H1 (cell line): ENCODE measurements at regions not wholly inside any gene's neighbourhood (a gene's known extent, or its start where the extent isn't known, plus 50 kb on each side); places are given as distances from the start of the nearest gene placed in this dataset.

Source experiments
- CTCF ChIA-PET: fragments of 300-600 bp; sonication (Branson Sonifier 250); formaldehyde crosslinking; loops from one replicate; lab custom pipeline; 2021; ENCODE audit not compliant: partially characterized antibody; lab: Charles Lee
- POLR2A ChIA-PET: fragments of 300-600 bp; sonication (Branson Sonifier 250); formaldehyde crosslinking; loops from one replicate; lab custom pipeline; 2021; ENCODE audit warnings: inconsistent platforms; ENCODE audit not compliant: partially characterized antibody; lab: Charles Lee
- DNase-seq, 2 experiments: peaks; one replicate each; pipeline versions ENCODE4 v3.0.0 to v3.0.0-alpha.2; 2010 to 2022; ENCODE audit warnings: low spot score in 2 of 2, low read depth in 1 of 2, mixed read lengths in 1 of 2
- FAIRE-seq: peaks from 2 replicates; lab custom pipeline; 2011; peaks lifted over from hg19 to GRCh38; lab: Jason Lieb, UNC
- H2AFZ ChIP-seq: 2 replicates; pipeline ENCODE4 v1.8.1; 2012; ENCODE audit warnings: low read length, inconsistent platforms
- H2AK5ac ChIP-seq: 2 replicates; pipeline ENCODE4 v1.6.1; 2013; ENCODE audit warnings: low read depth, low read length
- H2BK120ac ChIP-seq: replicated peaks from 2 replicates; pipeline ENCODE3; 2013; ENCODE audit warnings: low read depth, low read length, inconsistent platforms
- H2BK12ac ChIP-seq: 2 replicates; pipeline ENCODE4 v1.6.1; 2013; ENCODE audit warnings: low read depth, low read length
- H2BK15ac ChIP-seq: 2 replicates; pipeline ENCODE4 v1.6.1; 2013; ENCODE audit warnings: low read length
- H2BK20ac ChIP-seq: 2 replicates; pipeline ENCODE4 v1.6.1; 2013; ENCODE audit warnings: low read length
- H2BK5ac ChIP-seq: 2 replicates; pipeline ENCODE4 v1.6.1; 2013; ENCODE audit warnings: low read depth, low read length
- H3K14ac ChIP-seq: 2 replicates; pipeline ENCODE4 v1.6.1; 2013; ENCODE audit warnings: inconsistent platforms; ENCODE audit not compliant: insufficient read length
- H3K18ac ChIP-seq: 2 replicates; pipeline ENCODE4 v1.6.1; 2013; ENCODE audit warnings: low read length; ENCODE audit errors: extremely low read depth
- H3K23ac ChIP-seq: 2 replicates; pipeline ENCODE4 v1.6.1; 2013; ENCODE audit warnings: inconsistent platforms; ENCODE audit not compliant: insufficient read length
- H3K23me2 ChIP-seq: 2 replicates; pipeline ENCODE4 v1.6.1; 2013; ENCODE audit warnings: low read depth, low read length
- H3K27ac ChIP-seq: 2 replicates; pipeline ENCODE4 v1.6.1; 2011; ENCODE audit warnings: low read depth, low read length, inconsistent platforms
- H3K27me3 ChIP-seq, 4 experiments: replicated peaks in 1 of 4; 1 replicate in 1 of 4; 2 replicates in 3 of 4; pipeline versions ENCODE4 v1.6.1 to v1.8.1; 2011 to 2013; ENCODE audit warnings: low read length in 3 of 4, mild to moderate bottlenecking in 3 of 4, inconsistent platforms in 2 of 4, mixed read lengths in 2 of 4, moderate library complexity in 1 of 4; ENCODE audit not compliant: control insufficient read depth in 3 of 4, insufficient read depth in 3 of 4; ENCODE audit errors: extremely low read depth in 1 of 4
- H3K36me3 ChIP-seq, 4 experiments: 2 replicates each; pipeline versions ENCODE4 v1.6.1 to v1.8.1; 2011 to 2013; ENCODE audit warnings: mild to moderate bottlenecking in 4 of 4, low read length in 3 of 4, moderate library complexity in 2 of 4, control low read depth in 1 of 4, inconsistent platforms in 1 of 4; ENCODE audit not compliant: insufficient read depth in 4 of 4, control insufficient read depth in 2 of 4
- H3K4ac ChIP-seq: replicated peaks from 2 replicates; pipeline ENCODE3; 2013; ENCODE audit warnings: low read length, low read depth, mixed read lengths, inconsistent platforms; ENCODE audit not compliant: insufficient read length
- H3K4me1 ChIP-seq, 4 experiments: replicated peaks in 1 of 4; 1 replicate in 1 of 4; 2 replicates in 3 of 4; pipeline versions ENCODE4 v1.6.1 to v1.8.1; 2011 to 2013; ENCODE audit warnings: low read length in 3 of 4, inconsistent platforms in 2 of 4, mixed read lengths in 1 of 4; ENCODE audit not compliant: insufficient read depth in 4 of 4, control insufficient read depth in 3 of 4
- H3K4me2 ChIP-seq, 2 experiments: 2 replicates each; pipeline versions ENCODE4 v1.6.1 to v1.8.1; 2011 to 2013; ENCODE audit warnings: low read depth in 2 of 2, low read length in 2 of 2, control low read depth in 1 of 2, inconsistent platforms in 1 of 2, mild to moderate bottlenecking in 1 of 2; ENCODE audit not compliant: insufficient read depth in 1 of 2
- H3K4me3 ChIP-seq, 4 experiments: fragments of 200-600, 300-600 bp in 1 of 4; sonication (generic), shearing (Covaris generic), sonication (Bioruptor Twin) in 1 of 4; 2 replicates each; pipeline versions ENCODE4 v1.5.1 to v1.8.1; 2011 to 2016; ENCODE audit warnings: low read length in 4 of 4, low read depth in 3 of 4, control low read depth in 2 of 4, inconsistent platforms in 2 of 4, mild to moderate bottlenecking in 2 of 4, mixed read lengths in 1 of 4, moderate library complexity in 1 of 4; ENCODE audit not compliant: insufficient read depth in 2 of 4; ENCODE audit errors: extremely low read depth in 1 of 4
- H3K56ac ChIP-seq: replicated peaks from 2 replicates; pipeline ENCODE3; 2013; ENCODE audit warnings: low read depth, mild to moderate bottlenecking, mixed read lengths, low read length, inconsistent platforms; ENCODE audit not compliant: insufficient read length
- H3K79me1 ChIP-seq: 2 replicates; pipeline ENCODE4 v1.6.1; 2013; ENCODE audit warnings: low read depth, low read length, control low read depth
- H3K79me2 ChIP-seq, 2 experiments: 2 replicates each; pipeline versions ENCODE4 v1.6.1 to v1.8.1; 2012 to 2013; ENCODE audit warnings: low read length in 2 of 2, mild to moderate bottlenecking in 2 of 2, inconsistent platforms in 1 of 2; ENCODE audit not compliant: insufficient read depth in 2 of 2, control insufficient read depth in 1 of 2
- H3K9ac ChIP-seq, 4 experiments: replicated peaks in 1 of 4; 1 replicate in 1 of 4; 2 replicates in 3 of 4; pipeline versions ENCODE4 v1.6.1 to v1.8.1; 2011 to 2013; ENCODE audit warnings: low read depth in 3 of 4, low read length in 3 of 4, control low read depth in 2 of 4, mild to moderate bottlenecking in 2 of 4, moderate library complexity in 2 of 4, inconsistent platforms in 1 of 4; ENCODE audit errors: extremely low read depth in 1 of 4
- H3K9me3 ChIP-seq, 2 experiments: 2 replicates each; pipeline versions ENCODE4 v1.6.1 to v1.8.1; 2012 to 2013; ENCODE audit warnings: mild to moderate bottlenecking in 2 of 2, moderate library complexity in 2 of 2, control low read depth in 1 of 2, inconsistent platforms in 1 of 2, low read depth in 1 of 2, low read length in 1 of 2, mixed read lengths in 1 of 2; ENCODE audit not compliant: insufficient read depth in 2 of 2
- H4K20me1 ChIP-seq, 2 experiments: replicated peaks in 1 of 2; 2 replicates each; pipeline versions ENCODE3 to v1.8.1; 2011 to 2013; ENCODE audit warnings: inconsistent platforms in 2 of 2, low read length in 2 of 2, mild to moderate bottlenecking in 1 of 2; ENCODE audit not compliant: insufficient read depth in 2 of 2, control insufficient read depth in 1 of 2
- H4K5ac ChIP-seq: 2 replicates; pipeline ENCODE4 v1.6.1; 2013; ENCODE audit warnings: low read length, low read depth, mixed read lengths, inconsistent platforms; ENCODE audit not compliant: insufficient read length
- H4K8ac ChIP-seq: 2 replicates; pipeline ENCODE4 v1.8.0; 2013; ENCODE audit warnings: mild to moderate bottlenecking, moderate library complexity, low read length, inconsistent platforms; ENCODE audit not compliant: insufficient read depth; ENCODE audit errors: extremely low read depth
- H4K91ac ChIP-seq: replicated peaks from 2 replicates; pipeline ENCODE3; 2013; ENCODE audit warnings: low read length, mixed read lengths, inconsistent platforms; ENCODE audit not compliant: insufficient read length
- ATF3 ChIP-seq: IDR thresholded peaks from 2 replicates; pipeline ENCODE4 v1.6.1; 2011; ENCODE audit warnings: low read depth, mild to moderate bottlenecking, low read length; ENCODE audit not compliant: insufficient read depth
- CTCF ChIP-seq, 3 experiments: IDR thresholded peaks; 1 replicate in 2 of 3; 2 replicates in 1 of 3; pipeline versions ENCODE4 v1.5.1 to v1.6.1; 2011; ENCODE audit warnings: low read length in 3 of 3, mild to moderate bottlenecking in 3 of 3, inconsistent platforms in 2 of 3, low read depth in 1 of 3, moderate library complexity in 1 of 3; ENCODE audit not compliant: insufficient read depth in 1 of 3; ENCODE audit errors: control extremely low read depth in 1 of 3
- EZH2 ChIP-seq: fragments of 200-600 bp; sonication (generic); IDR thresholded peaks from 2 replicates; pipeline ENCODE4 v1.7.1; 2012; ENCODE audit warnings: low read depth, mild to moderate bottlenecking, moderate library complexity, low read length, inconsistent platforms; ENCODE audit not compliant: severe bottlenecking
- NRF1 ChIP-seq: IDR thresholded peaks from 2 replicates; pipeline ENCODE4 v1.6.1; 2011; ENCODE audit warnings: mild to moderate bottlenecking, low read depth, low read length, improper control_type of control experiment
- SP1 ChIP-seq: IDR thresholded peaks from 2 replicates; pipeline ENCODE4 v1.6.1; 2011; ENCODE audit warnings: low read depth, low read length
- TCF12 ChIP-seq: IDR thresholded peaks from 2 replicates; pipeline ENCODE4 v1.6.1; 2011; ENCODE audit warnings: low read depth, mild to moderate bottlenecking, low read length
- WGBS, 2 experiments: shearing (Covaris generic) in 1 of 2; methylation state at CpG; one replicate each; pipeline versions ENCODE4 v1.1.6 to v1.1.7; 2013 to 2015; ENCODE audit warnings: low lambda C conversion rate in 2 of 2, mixed read lengths in 2 of 2, inconsistent platforms in 1 of 2, low coverage in 1 of 2, missing lambda C conversion rate in 1 of 2; ENCODE audit not compliant: insufficient replicate concordance in 2 of 2, insufficient coverage in 1 of 2, insufficient read length in 1 of 2; ENCODE audit errors: extremely low coverage in 1 of 2, missing lambda C conversion rate in 1 of 2; 5-methylcytosine and 5-hydroxymethylcytosine counted together

- H2BK12ac ChIP-seq: no peak overlapping the region
- no peak overlapping the region for H4K5ac ChIP-seq
- no peak for DNase-seq
- no peak for TF ChIP-seq NRF1
- TF ChIP-seq TCF12: no peak
- TF ChIP-seq SP1: no peak
- TF ChIP-seq ATF3: no peak
- no peak for TF ChIP-seq EZH2
- TF ChIP-seq CTCF (IDR thresholded peaks at IDR 0.05; ENCODE audit: control extremely low read depth in 1 of 3, insufficient read depth in 1 of 3, low read depth in 1 of 3, low read length in 3 of 3): no peak
Observed at GRCh38 chr3:107269136-107269535, 108.1 kb upstream of the CCDC54 start.

More at GRCh38 chr3:107269136-107269535, 108.1 kb upstream of the CCDC54 start:
- no peak overlapping the region for H2BK20ac ChIP-seq
- H4K20me1 ChIP-seq: no peaks in the 10 kb centered on the region
- H2BK15ac ChIP-seq: no peak overlapping the region
- H3K79me1 ChIP-seq: no peaks in the 10 kb centered on the region
- H3K18ac ChIP-seq: no peak overlapping the region
- no peak overlapping the region for H3K27ac ChIP-seq
- no peak overlapping the region for H2AK5ac ChIP-seq
- ChIA-PET CTCF (interaction anchor here (0.9 to 6.7 kb wide), 9 partner anchors 9 to 274 kb away, joined by 3 to 66 read pairs (median 3); no protein-coding TSS in a partner anchor), POLR2A (no interaction called here)
- H4K8ac ChIP-seq: no peak overlapping the region
- no peaks in the 10 kb centered on the region; a peak in 1 of 7 replicates for H3K27me3 ChIP-seq
- H3K4me2 ChIP-seq: no peak overlapping the region
- peaks cover 0 to 3% (median 0%) of the 10 kb centered on the region in 4 experiments; a peak in 1 of 7 replicates for H3K4me1 ChIP-seq
- WGBS, 2 experiments: 92% methylated on average over 7 of the region's 7 CpGs; no CpG with 5 or more reads in 1 of the 2 experiments
- H2BK5ac ChIP-seq: no peak overlapping the region
- no peaks in the 10 kb centered on the region for H3K9me3 ChIP-seq
- H3K9ac ChIP-seq: no peak overlapping the region
- no peak for FAIRE-seq
- no peak overlapping the region for H3K56ac ChIP-seq
- H3K14ac ChIP-seq: no peak overlapping the region
- no peak overlapping the region for H4K91ac ChIP-seq
- H3K79me2 ChIP-seq: no peaks in the 10 kb centered on the region
- H3K23ac ChIP-seq: no peak overlapping the region
- H3K36me3 ChIP-seq: no peaks in the 10 kb centered on the region
- H3K23me2 ChIP-seq: peaks cover 2% of the 10 kb centered on the region; the same call in 1 of the 2 replicates
- no peak overlapping the region for H2BK120ac ChIP-seq
- no peak overlapping the region for H3K4me3 ChIP-seq
- H2AFZ ChIP-seq: no peak overlapping the region
- H3K4ac ChIP-seq: no peak overlapping the region
